SK-N-DZ (cell line): ENCODE measurements at regions not wholly inside any gene's neighbourhood (a gene's known extent, or its start where the extent isn't known, plus 50 kb on each side); places are given as distances from the start of the nearest gene placed in this dataset.

ENCODE experiments used
- DNase-seq: peaks from one replicate; pipeline ENCODE4 v3.0.0-alpha.2; 2015; ENCODE audit warnings: low spot score

DNA sequence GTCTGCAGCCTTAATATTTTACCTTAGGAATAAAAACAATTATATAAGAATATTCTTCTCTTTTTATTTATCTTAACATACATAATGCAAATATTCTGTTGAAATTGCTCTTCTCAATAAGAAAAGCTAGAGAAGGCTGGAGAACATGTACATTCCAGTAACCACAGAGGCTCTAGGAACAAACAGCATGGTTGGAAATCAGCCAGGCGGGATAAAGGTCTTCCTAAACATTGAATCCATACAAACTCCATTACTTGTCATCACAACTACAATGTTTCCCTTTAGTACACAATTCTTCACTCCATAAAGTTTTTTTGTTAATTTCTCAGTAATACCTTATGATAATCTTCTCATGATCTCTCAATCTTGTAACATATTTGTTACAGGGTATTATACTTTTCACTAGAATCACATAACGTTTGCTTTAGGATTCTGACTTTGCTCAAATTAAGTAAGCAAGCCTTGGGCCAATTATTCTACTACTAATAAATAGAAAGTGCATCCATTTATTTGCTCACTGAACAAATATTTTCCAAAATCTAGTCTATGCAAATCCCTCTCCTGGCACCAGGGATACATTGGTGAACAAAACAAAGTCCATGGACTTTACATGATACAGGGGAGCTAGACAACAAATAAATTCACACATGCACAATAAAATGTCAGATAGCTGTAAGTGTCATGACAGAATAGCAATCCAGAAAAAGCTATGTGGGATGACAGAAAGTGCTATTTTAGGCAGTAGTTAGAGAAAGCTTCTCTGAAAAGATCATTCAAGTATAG lies 237.5 kb upstream of the TMTC1 start:
- DNase-seq, result no peak

DNA sequence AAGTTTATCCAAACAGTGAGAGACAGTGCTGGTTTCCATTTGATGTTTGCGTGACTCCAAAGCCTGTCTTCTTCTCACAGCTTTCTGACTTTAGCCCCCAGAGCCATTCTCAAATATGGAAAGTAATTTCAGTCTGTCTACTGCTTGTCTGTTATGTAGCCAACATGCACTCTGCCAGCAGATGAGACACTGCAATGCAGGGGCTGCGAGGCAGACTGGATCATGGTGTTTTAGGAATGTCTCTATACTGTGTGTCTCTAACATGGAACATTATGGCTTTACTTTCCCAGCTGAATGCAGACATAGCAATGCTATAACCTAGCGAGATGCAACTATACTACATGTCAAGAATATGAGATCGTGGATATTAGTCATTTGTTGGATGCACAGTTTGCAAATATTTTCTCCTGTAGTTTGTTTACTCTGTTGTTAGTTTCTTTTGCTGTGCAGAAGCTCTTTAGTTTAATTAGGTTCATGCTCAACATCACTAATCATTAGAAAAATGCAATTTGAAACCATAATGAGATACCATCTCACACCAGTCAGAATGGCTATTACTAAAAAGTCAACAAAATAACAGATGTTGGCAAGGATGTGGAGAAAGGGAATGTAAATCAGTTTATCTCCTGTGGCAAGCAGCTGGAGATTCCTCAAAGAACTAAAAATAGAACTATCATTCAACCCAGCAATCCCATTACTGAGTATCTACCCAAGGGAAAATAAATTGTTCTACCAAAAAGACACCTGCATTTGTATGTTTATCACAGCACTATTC lies 235.8 kb upstream of the TMTC1 start:
- peak; percentile 94 for DNase-seq

DNA sequence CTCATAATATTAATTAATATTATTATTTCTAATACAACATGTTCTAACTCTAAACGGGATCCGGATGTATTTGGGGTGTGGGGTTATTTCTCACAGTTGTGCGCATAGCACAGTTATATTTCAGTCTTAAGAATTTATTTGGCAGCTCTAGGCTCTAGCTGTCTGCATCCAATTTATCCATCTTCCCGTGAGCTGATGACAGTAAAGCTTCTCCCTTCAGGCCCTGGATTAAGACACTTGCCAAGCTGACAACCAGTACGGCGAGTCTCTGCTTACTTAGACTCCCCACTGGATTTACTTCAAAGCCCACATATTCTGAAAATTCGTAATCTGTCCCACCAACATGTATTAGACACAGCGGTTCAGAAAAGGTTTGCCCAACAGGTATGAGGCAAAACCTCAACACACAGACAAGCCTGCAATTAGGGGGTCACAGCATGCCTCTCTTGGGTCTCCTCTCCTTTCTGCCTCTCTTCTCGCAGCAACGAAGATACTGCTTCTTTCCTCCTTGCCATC lies 232.9 kb upstream of the TMTC1 start:
- no peak for DNase-seq

DNA sequence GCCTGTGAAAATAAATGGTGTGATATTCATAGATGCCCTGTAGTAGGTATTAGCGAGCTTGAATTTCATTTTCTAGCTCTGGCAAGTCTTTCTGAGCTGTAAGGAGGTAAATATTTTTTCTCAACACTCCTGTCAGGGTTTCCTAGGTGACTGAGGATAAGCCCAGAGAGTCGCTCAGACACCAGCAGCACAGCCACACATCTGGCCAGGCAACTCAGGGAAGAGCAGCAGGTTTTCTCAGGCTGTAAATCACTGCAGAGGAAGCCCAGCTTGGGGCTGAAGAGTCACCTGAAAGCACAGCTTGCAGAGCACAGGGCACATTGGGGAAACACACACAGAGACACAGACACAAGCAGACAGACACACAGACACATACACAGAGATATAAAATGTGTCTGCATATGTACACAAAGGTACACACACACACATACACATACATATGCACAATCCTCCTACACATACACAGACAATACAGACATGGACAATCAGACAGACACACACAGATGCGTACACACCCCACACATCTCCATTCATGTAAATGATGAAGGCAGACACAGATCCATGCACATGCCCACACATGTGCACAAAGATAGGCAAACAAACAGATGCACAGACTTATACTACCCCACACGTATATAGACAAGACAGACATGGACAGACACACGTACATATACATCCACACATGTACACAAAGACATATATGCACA lies 232.0 kb upstream of the TMTC1 start:
- peak; percentile 29 for DNase-seq

DNA sequence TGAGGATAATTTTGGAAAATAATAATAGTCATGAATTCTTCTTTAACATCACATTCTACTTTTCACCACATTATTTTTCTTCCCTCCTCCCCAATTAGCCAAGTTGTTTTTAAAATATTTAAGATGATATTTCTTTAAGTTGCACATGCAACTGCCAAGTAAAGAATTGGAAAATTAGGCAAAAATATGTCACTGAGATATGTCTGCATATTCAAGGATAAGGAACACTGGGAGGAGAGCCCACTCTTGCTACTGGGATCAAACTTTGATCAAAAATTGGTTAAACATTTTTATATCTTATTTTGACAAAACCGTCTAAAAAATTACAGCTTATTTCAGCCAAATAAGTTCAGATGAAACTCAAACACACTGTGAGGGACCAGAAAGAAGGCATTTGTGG lies 231.2 kb upstream of the TMTC1 start:
- no peak for DNase-seq

DNA sequence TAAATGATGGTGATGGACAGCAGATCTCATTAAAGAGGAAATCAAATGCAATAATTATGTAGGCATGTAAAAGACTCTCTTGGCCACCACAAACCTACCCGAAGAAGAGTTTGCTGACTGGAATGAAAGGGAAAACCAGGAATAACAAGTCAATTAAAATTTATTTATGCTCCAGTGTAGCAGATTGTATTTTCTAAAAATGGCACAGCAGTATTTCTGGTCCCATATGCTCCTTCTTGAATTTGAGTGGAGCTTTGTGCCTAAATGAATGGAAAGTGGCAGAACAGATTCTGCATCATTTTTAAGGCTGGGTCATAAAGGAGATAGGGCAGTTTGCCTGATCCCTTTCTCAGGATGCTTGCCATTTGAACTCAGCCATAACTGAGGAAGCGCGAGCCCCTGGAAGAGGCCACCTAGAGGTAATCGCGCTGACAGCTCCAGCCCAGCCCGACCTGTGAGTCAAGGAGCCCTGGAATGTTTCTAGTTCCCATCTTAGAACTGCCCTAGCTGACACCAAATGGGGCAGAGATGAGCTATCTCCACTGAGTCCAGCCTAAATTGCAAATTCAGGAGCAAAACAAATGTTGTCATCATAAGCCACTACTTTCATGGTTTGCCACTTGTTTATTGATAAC lies 229.2 kb upstream of the TMTC1 start:
- no peak for DNase-seq

DNA sequence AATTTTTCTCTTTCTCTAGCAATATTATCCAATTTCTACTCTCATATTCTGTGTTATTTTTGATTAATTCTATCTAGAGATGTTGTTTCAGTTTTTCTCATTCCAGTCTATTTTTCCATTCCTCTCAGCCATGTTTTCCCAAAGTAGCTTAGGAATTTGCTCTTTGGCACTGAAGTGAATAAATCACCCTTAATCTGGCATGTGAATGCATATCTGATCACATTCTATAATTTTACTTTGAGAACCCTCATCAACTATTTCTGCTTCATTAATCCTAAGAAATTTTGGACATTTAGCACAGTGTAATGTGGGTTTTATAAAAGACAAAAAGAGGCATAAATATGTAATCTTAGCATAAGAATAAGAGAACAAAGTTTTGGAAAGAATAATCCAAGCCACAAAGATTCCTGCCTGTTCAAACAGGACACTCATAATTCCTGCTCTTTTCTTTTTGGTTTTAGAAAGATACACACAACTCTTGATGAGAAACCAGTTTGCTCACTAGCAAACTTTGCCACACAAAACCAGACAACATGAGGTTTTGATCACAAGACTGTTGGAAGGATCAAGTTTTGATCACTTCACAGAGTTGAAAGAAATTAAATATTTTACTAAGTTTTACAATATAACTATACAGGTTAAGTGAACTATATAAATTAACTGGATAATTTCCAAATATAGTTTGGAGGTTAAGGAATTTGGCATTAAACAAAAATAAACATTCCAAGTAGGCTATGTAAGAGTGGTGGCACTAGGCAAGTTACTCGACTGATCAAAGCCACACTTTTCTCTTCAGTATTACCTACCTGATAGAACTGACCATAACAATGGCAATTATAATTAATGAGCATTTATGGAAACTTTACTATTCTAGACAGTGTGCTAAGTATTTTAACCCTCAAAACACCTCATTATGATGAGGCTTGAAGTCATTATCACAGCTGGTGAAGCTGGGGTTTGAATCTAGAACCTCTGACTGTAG lies 226.6 kb upstream of the TMTC1 start:
- no peak for DNase-seq

DNA sequence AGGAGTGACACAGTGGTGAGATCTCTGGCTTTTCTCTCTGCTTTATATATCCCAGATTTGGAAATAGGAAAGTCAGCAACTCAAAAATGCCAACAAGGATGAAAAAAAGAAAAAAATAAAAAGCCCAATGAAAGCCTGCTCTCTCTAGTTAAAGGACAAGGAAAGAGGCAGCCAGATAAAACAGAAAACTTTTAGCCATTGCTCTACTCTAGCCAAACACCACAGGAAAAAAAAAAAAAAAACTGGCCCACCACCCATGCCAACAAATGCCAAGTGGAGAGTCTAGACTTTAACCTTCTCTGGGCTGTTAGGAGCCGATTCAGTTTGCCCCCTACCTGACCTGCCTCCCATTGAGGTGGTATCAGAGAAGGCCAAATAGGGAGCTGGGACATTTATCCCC lies 222.3 kb upstream of the TMTC1 start:
- DNase-seq, result no peak

DNA sequence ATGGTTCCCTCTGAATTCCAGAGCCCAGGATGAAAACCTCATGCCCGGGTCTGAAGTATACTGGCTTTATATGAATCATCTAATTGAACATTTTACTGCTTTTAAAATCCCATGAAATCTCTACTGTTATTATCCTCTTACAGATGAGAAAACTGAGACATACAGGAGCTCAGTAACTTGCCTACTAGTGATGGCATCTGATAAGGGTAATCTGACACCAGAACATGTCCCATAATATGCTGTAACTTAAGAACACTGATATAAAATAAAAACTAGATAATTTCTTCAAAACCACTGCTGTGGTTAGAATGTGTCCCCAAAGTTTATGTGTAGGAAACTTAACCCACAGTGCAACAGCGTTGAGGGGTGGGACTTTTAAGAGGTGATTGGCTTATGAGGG lies 219.6 kb upstream of the TMTC1 start:
- no peak for DNase-seq

DNA sequence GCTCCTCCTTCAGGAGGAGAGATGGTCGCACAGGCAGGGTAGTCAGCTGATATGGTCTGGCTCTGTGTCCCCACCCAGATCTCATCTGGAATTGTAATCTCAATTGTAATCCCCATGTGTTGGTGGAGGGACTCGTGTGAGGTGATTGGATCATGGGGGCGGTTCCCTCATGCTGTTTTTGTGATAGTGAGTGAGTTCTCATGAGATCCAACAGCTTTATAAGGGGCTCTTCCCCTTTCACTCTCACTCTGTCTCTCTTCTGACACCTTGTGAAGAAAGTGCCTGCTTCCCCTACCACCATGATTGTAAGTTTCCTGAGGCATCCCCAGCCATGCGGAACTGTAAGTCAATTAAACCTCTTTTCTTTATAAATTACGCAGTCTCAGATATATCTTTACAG lies 218.9 kb upstream of the TMTC1 start:
- peak; percentile 39 for DNase-seq

DNA sequence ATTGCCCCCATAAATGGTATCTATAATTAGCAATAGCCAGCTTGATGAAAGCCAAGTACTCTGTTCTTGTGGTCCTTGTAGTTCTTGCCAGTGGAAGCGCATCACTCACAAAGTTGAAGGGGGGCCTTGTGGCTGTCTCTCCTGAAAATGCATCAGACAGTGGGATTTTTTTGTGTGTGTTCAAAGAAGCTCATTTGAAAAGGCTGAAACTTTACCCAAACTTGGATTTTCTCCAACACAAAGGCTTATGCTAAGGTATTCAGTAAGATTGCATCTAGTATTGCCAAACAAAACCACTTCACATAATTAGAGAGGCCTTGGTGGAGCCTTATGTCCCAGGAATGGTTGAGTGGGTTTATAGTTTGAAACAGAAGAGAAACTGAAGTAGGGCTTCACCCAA lies 216.7 kb upstream of the TMTC1 start:
- DNase-seq, result no peak

DNA sequence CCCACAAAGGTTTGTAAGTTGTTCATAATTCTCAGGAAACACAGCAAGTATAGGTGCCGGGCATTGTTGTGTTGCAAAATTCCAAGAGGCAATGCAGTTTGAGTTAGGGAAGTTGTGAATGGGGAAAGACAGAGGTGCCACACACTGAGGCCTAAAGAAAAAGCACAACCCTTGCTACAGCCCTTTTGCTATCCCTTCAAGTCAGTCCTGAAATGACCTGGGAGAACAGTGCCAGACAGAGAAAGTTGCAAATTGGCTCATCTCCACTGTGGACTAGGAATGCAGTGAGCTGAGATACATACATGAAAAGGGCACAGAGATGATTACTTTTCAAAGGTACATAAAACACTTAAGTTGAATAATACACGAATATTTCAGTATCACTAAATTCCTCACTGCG lies 213.3 kb upstream of the TMTC1 start:
- DNase-seq, result no peak

DNA sequence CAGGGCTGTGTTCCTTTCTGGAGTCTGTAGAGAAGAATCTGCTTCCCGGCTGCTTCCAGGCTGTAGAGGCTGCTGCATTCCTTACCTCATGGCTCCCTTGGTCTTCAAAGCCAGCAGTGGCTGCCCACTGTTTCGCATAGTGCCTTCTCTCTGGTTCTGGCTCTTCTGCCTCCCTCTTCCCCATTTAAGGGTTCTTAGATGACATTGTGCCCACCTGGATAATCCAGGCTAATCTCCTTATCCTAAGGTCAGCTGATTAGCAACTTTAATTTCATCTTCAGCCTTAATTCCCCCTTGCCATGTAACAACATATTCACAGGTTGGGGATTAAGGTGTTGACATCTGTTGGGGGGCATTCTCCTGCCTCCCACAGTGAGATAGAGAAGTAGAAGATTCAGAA lies 208.6 kb upstream of the TMTC1 start:
- no peak for DNase-seq

DNA sequence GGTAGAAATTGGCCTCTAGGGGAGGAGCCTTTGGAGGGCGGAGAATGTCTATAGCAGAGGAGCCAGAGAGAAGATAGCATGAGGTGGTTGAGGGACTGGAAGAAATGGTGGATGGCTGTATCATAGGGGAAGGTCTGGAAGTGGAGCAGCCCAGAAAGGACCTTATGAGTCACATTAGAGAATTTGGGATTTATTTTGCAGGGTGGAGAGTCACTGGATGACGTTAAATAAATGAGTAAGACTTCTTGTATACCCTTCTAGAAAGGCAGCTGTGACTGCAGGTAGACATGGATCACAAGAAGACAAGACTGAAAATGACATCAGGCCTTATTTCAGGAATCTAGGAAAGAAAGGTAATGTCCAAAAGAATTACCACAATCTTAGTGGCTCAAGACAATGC lies 208.2 kb upstream of the TMTC1 start:
- DNase-seq, result no peak

DNA sequence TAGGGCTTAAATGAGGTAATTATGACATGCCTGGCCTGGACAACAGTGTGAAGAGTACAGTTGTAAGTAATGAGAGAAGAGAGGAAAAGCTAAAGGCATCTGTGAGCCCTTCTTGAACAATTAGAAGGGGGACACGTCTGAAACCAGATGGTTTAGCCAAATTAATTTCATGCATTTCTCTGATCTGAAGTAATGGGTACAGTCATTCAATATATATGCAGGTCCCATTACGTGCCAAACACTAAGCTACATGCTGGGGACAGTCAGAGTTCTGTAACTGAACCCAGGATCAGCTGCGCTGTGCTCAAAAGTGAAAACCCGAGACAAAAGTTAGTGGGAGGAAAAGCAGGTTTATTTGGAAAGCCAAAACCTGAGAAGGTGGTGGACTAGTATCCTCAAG lies 207.2 kb upstream of the TMTC1 start:
- DNase-seq, result no peak

DNA sequence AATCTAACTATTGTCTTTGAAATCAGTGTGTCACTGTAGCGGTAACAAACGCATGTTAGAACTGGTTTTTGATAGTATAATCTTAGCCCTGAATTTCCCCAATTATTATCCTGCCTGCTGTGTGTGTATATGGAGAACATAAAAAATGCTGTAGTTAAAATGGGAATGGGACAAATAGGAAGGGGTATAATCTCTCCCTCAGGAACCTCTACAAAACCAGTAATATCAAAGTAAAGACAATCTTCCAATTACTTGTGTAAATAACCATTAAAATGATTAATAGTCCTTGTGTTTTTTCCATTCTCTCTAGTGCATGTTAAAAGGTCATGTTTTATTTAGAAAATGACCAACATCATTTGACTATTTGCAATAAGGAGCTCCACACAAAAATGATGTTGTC lies 200.1 kb upstream of the TMTC1 start:
- DNase-seq, result no peak

DNA sequence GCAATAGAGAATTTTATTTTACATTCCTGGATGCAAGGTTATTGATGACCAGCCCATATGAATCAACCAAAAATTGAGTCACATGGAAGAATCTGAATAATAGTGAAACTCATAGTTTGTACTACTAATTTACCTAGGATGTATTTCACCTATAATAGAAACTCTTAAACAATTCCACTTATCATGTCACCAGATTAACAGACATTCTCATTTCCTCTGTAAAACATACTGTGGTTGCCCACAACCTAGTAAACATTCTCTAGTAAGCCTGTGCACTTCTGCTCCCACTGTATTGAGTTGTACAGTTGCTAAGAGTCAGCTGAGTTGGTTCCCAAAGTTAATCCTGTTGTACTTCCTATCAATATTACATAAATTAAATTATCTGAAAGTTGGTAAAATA lies 196.6 kb upstream of the TMTC1 start:
- DNase-seq, result no peak

DNA sequence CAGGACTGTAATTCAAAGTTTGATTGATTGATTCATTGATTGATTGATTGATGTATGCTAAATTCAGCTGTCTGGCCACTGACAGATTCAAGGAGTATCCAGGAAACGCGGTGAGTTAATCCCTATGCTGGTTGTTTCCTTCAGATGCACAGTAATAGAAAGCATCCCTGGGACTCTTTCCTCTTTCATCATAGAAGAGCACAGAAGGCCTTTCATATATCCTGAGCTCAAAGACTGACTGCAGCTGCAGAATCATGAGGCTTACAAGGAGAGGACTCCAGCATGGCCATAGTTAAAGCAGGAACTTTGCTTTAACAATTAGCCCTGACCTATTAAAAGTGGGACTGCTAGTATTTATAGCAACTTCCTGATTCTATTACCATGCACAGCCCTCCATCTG lies 187.7 kb upstream of the TMTC1 start:
- no peak for DNase-seq

DNA sequence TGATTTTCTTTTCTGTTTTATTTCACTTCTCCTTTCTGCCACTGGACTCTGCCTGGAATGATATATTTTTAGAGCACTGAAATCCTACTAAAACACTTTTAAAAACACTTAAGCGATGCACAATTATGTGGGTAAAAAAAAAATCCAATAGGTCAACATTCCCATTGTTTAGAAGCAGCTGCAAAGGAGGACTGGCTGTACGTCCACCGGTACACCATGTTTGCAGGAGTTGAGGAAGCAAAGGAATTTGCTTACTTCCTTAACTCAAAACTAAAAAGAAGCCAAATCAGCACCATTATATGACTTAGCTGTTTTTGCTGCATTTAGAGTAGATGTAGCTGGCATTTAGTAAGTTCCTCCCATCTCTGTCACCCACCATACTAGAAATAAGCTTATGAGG lies 186.8 kb upstream of the TMTC1 start:
- no peak for DNase-seq

DNA sequence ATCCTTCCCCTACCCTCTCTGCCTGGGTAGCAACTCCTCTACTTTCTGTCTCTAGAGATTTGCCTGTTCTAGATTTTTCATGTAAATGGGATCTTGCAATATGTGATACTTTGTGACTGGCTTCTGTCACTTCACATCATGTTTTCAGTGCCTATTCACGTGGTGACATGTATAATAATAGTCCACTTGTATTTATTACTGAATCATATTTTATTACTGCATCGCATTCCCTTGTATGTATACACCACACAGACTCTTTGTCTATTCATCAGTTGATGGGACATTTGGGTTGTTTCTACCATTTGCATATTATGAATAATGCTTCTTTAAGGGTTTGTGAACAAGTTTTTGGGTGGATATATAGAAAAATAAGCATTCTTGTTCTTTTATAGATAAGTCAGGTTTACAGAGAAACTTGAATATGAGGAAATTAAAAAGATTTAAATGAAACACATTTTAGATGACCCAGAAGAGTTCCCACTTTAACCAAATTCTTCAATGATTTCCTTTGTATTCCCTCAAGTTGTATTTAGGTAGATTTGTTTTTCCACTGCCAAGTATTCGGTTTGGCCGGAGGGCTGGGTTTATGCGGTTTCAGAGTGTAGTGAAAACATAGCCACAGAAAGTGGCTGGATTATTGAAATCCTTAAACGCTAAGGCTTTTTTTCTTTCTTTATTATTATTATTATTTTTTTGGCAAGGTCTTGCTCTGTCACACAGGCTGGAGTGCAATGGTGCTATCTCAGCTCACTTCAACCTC lies 178.7 kb upstream of the TMTC1 start:
- no peak for DNase-seq
